K562 (cell line): ENCODE measurements at regions not wholly inside any gene's neighbourhood (a gene's known extent, or its start where the extent isn't known, plus 50 kb on each side); places are given as distances from the start of the nearest gene placed in this dataset.

Source experiments
- ARID2 ChIP-seq: fragments of 450-650 bp; IDR thresholded peaks from 2 replicates; pipeline ENCODE4 v1.6.1; 2017; ENCODE audit warnings: antibody characterized with exemption, mild to moderate bottlenecking
- NCOR1 ChIP-seq: fragments of 450-650 bp; IDR thresholded peaks from 2 replicates; pipeline ENCODE4 v1.6.1; 2016; ENCODE audit warnings: mild to moderate bottlenecking, moderate library complexity
- NRF1 ChIP-seq, 2 experiments: fragments of 450-650 bp; IDR thresholded peaks in 1 of 2; conservative IDR thresholded peaks in 1 of 2; 2 replicates each; pipeline ENCODE4 v1.6.1; 2014; ENCODE audit warnings: mild to moderate bottlenecking in 2 of 2
- PBX2 ChIP-seq, 2 experiments: IDR thresholded peaks in 1 of 2; conservative IDR thresholded peaks in 1 of 2; 2 replicates each; pipeline ENCODE4 v1.6.1; 2016; ENCODE audit warnings: low read depth in 2 of 2, mild to moderate bottlenecking in 1 of 2, missing compliant biosample characterization in 1 of 2, missing genetic modification characterization in 1 of 2, moderate library complexity in 1 of 2

GRCh38 chr11:81869351-81870065, 864.2 kb downstream of the FAM181B start:
- TF ChIP-seq NRF1 (conservative IDR thresholded peaks at IDR 0.05 in 1 of 2, IDR thresholded peaks at IDR 0.05 in 1 of 2) (no peak), ARID2 (no peak), PBX2 (CRISPR knock-in tag; IDR thresholded peaks at IDR 0.05; ENCODE audit: low read depth) (no peak), PBX2 (tag; conservative IDR thresholded peaks at IDR 0.05; ENCODE audit: low read depth) (no peak), NCOR1 (no peak)
